ENCODE measurements at regions not wholly inside any gene's neighbourhood (a gene's known extent, or its start where the extent isn't known, plus 50 kb on each side); places are given as distances from the start of the nearest gene placed in this dataset.

DNA sequence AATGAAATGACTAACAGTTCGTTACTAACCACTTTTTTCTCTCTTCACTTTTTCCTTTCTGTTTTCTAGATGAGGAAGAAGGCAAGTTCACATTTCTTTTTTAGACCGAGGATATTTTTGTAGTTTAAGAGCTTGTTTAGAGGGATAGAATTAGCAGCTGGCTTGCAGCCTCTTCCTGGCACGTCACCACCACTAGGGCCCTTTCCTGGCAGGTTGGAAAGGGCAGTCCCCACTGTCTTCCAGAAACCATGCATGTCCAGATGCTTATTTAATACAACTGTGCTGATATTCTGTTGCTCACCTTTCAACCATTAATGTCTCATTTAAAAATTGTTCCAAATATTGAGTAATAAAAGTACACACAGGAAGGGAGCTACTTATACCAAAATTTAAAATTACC is 209.5 kb upstream of the PACRGL start:
- Mint-ChIP-seq H3K27me3 (no peaks in the 10 kb centered on the region), H3K27ac (no peak overlapping the region), H3K9me3 (no peaks in the 10 kb centered on the region), H3K36me3 (no peaks in the 10 kb centered on the region), H3K4me3 (no peak overlapping the region), H3K4me1 (no peaks in the 10 kb centered on the region)

- no peaks in the 10 kb centered on the region for H3K36me3 Mint-ChIP-seq
- no peaks in the 10 kb centered on the region for H3K27me3 Mint-ChIP-seq
- H3K9me3 Mint-ChIP-seq, result no peaks in the 10 kb centered on the region
- H3K4me1 Mint-ChIP-seq, result no peaks in the 10 kb centered on the region
- no peak overlapping the region for H3K27ac Mint-ChIP-seq
- no peak overlapping the region for H3K4me3 Mint-ChIP-seq
Observed at GRCh38 chr4:20493761-20494353, 206.4 kb upstream of the PACRGL start.

DNA sequence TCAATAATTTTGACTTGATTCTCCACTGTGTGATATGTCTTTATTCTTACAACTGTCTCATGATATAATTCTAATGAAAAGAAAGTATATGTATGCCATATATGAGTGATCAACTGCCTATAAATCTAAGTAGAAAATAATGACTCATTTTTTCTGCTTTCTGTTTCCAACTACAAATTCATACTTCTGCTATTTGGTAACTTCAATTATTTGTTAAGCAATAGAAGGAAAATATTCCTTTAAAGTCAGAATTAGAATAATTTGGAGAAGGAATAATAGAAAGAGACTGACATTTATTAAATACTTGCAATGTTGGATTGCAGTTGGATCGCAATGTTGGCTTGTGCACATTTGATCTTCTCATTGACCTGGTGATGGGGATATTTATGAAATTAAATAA is 204.2 kb upstream of the PACRGL start:
- Mint-ChIP-seq H3K27ac (no peak overlapping the region), H3K9me3 (no peaks in the 10 kb centered on the region), H3K27me3 (no peaks in the 10 kb centered on the region), H3K4me3 (no peak overlapping the region), H3K4me1 (no peaks in the 10 kb centered on the region), H3K36me3 (no peaks in the 10 kb centered on the region)

- no peaks in the 10 kb centered on the region for H3K27me3 Mint-ChIP-seq
- no peaks in the 10 kb centered on the region for H3K9me3 Mint-ChIP-seq
- no peak overlapping the region for H3K27ac Mint-ChIP-seq
- H3K4me3 Mint-ChIP-seq, result no peak overlapping the region
- no peaks in the 10 kb centered on the region for H3K36me3 Mint-ChIP-seq
- H3K4me1 Mint-ChIP-seq, result no peaks in the 10 kb centered on the region
Observed at GRCh38 chr4:20504146-20504545, 196.1 kb upstream of the PACRGL start.

- Mint-ChIP-seq H3K4me1 (no peaks in the 10 kb centered on the region), H3K36me3 (no peaks in the 10 kb centered on the region), H3K27ac (no peak overlapping the region), H3K27me3 (no peaks in the 10 kb centered on the region), H3K9me3 (no peaks in the 10 kb centered on the region), H3K4me3 (no peak overlapping the region)
Observed at GRCh38 chr4:20505927-20506326, 194.3 kb upstream of the PACRGL start.

DNA sequence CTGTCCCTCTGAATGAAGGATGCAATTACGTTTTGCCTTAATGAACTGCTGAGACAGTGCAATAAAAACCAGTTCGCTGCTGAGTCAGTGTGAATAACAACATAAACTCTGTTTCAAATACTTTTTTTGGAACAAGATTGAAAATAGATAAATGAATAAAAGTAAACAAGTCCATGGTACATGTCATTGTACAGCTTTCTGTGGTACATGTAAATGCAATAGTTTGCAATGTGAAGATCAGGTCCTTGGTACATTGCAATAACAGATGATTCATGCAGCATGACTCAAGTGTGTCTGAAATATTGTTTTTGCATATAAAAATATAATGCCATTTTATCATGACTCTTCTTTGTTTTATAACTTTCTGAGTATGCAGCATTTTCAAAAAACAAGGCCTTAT is 193.4 kb upstream of the PACRGL start:
- no peaks in the 10 kb centered on the region for H3K4me1 Mint-ChIP-seq
- H3K27me3 Mint-ChIP-seq, result no peaks in the 10 kb centered on the region
- H3K27ac Mint-ChIP-seq, result no peak overlapping the region
- H3K9me3 Mint-ChIP-seq, result no peaks in the 10 kb centered on the region
- H3K4me3 Mint-ChIP-seq, result no peak overlapping the region
- no peaks in the 10 kb centered on the region for H3K36me3 Mint-ChIP-seq

DNA sequence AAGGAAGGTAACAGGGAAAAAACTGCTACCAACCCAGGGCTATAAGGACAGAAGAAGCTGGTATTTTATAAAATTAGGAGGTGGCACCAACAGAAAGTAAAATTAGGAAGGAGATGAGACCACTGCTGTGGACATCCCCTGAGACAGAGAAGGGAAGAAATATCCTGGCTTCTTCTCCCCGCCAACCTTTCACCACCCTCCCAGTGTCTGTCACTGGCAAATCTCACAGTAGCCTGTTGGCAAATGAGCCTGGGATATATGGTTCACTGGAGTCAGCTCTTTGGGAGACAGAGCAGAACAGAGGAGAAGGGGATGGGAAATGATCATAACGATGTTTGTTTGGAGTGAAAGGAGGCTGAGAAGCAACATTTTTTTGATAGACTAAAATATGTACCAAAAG is 190.9 kb upstream of the PACRGL start:
- no peak overlapping the region for H3K4me3 Mint-ChIP-seq
- no peak overlapping the region for H3K27ac Mint-ChIP-seq
- H3K9me3 Mint-ChIP-seq, result no peaks in the 10 kb centered on the region
- H3K27me3 Mint-ChIP-seq, result no peaks in the 10 kb centered on the region
- no peaks in the 10 kb centered on the region for H3K4me1 Mint-ChIP-seq
- no peaks in the 10 kb centered on the region for H3K36me3 Mint-ChIP-seq

GRCh38 chr4:20512033-20512792 is 188.0 kb upstream of the PACRGL start:
- Mint-ChIP-seq H3K9me3 (peaks cover 8% of the 10 kb centered on the region), H3K4me3 (no peak overlapping the region), H3K27ac (no peak overlapping the region), H3K27me3 (no peaks in the 10 kb centered on the region), H3K36me3 (no peaks in the 10 kb centered on the region), H3K4me1 (no peaks in the 10 kb centered on the region)

DNA sequence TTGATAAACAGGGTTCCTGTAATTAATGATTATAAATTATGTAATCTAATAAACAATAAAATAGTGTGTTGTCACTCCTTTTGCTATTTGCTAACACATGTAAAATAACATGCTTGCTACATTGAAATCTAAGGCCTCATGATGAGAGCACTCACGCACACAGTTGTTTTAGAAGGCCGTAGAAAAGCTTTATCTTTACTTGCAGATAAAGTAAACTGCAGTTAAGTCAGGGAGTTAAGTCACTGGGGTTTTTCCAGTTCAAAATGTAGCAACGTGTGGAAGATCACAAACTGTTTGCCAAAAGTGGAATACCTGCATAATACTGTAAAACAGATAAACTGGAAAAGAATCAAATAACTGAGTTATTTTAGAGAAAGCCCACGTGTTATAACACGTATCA is 187.3 kb upstream of the PACRGL start:
- Mint-ChIP-seq H3K9me3 (peaks cover 12% of the 10 kb centered on the region), H3K36me3 (no peaks in the 10 kb centered on the region), H3K4me3 (no peak overlapping the region), H3K27me3 (no peaks in the 10 kb centered on the region), H3K27ac (no peak overlapping the region), H3K4me1 (no peaks in the 10 kb centered on the region)

- Mint-ChIP-seq H3K27ac (no peak overlapping the region), H3K4me1 (no peaks in the 10 kb centered on the region), H3K4me3 (no peak overlapping the region), H3K27me3 (no peaks in the 10 kb centered on the region), H3K9me3 (peaks cover 12% of the 10 kb centered on the region), H3K36me3 (no peaks in the 10 kb centered on the region)
Observed at GRCh38 chr4:20520901-20521300, 179.4 kb upstream of the PACRGL start.

DNA sequence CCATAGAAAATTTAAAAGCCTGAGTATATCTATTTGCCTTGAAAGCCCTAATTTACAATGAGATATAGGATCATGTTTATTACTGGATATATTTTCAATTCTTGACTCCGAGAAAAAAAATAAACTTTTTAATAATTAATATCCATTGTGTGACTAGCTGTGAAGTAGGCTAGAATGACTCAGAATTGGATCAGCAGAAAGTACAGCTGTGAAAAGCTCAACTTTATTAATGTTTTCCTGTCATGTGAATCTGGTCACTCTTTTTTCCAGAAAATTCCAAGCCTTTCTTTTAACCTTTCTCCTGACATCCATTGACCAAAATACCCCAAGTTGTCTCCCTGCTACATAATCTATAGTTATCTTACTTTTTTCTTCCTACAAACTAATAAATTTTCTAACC is 171.8 kb upstream of the PACRGL start:
- H3K4me3 Mint-ChIP-seq, result no peak overlapping the region
- H3K27ac Mint-ChIP-seq, result no peak overlapping the region
- peaks cover 2% of the 10 kb centered on the region for H3K27me3 Mint-ChIP-seq
- no peaks in the 10 kb centered on the region for H3K36me3 Mint-ChIP-seq
- H3K9me3 Mint-ChIP-seq, result no peaks in the 10 kb centered on the region
- no peaks in the 10 kb centered on the region for H3K4me1 Mint-ChIP-seq

- Mint-ChIP-seq H3K27ac (no peak overlapping the region), H3K36me3 (no peaks in the 10 kb centered on the region), H3K27me3 (peaks cover 2% of the 10 kb centered on the region), H3K4me1 (no peaks in the 10 kb centered on the region), H3K9me3 (no peaks in the 10 kb centered on the region), H3K4me3 (no peak overlapping the region)
Observed at GRCh38 chr4:20529691-20530090, 170.6 kb upstream of the PACRGL start.

DNA sequence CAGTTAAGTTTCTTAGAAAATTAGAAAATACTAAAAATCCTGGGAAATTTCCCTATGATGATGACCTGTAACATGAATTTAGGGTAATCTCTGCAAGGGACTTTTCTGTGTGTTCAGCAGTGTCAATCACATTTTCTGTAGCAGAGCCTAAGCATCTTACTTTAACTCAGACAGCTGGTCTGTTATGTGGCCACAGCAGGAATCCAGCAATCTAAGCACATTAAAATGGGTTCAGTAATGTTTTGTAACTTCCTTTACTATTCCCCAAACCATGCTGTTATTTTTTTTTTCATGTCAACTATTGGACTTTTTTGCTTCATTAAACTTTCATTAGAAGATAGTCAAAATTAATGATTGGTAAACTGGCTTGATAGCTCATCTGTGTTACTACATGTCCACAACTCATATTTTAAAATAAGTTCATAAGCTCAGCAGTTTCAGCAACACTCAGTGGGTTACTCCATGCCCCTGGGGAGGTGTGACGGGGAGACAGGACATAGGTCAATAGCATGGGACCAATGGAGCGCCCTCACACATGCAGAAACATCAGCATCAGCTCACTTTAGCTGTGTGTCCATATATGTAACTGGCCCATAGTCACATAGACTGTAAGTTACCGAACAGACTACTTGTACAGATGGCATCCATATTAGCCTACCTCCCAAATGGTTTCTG is 168.0 kb upstream of the PACRGL start:
- no peak overlapping the region for H3K27ac Mint-ChIP-seq
- no peaks in the 10 kb centered on the region for H3K36me3 Mint-ChIP-seq
- no peaks in the 10 kb centered on the region for H3K4me1 Mint-ChIP-seq
- no peak overlapping the region for H3K4me3 Mint-ChIP-seq
- peaks cover 2% of the 10 kb centered on the region for H3K27me3 Mint-ChIP-seq
- no peaks in the 10 kb centered on the region for H3K9me3 Mint-ChIP-seq

GRCh38 chr4:20532871-20533870 is 167.1 kb upstream of the PACRGL start:
- H3K4me3 Mint-ChIP-seq, result no peak overlapping the region
- H3K27ac Mint-ChIP-seq, result no peak overlapping the region
- H3K4me1 Mint-ChIP-seq, result no peaks in the 10 kb centered on the region
- no peaks in the 10 kb centered on the region for H3K9me3 Mint-ChIP-seq
- H3K27me3 Mint-ChIP-seq, result no peaks in the 10 kb centered on the region
- H3K36me3 Mint-ChIP-seq, result no peaks in the 10 kb centered on the region

DNA sequence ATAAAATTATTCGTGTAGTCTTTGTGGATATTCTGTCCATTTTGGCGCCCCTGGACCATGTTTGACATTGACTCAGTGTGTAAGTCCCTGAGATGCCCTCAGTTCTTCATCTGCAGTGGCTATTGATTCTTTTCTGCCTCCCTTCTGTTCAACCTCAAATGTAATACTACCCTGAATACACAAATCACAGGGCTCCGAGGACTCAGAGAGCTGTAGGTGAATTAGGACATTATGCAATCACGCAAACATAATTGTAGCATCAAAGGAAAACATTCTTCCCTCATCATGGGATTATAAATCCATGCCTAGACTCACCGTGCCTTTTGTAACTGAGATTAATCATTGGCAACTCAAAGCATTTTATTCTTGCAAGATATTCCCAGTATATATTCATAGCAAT is 161.4 kb upstream of the PACRGL start:
- Mint-ChIP-seq H3K36me3 (no peaks in the 10 kb centered on the region), H3K9me3 (no peaks in the 10 kb centered on the region), H3K27me3 (no peaks in the 10 kb centered on the region), H3K4me3 (no peak overlapping the region), H3K4me1 (no peaks in the 10 kb centered on the region), H3K27ac (no peak overlapping the region)
